ENCODE measurements at regions not wholly inside any gene's neighbourhood (a gene's known extent, or its start where the extent isn't known, plus 50 kb on each side); places are given as distances from the start of the nearest gene placed in this dataset.
"Not testable (repeated sequence)": the region's sequence is repeated elsewhere in the genome, so short reads cannot be mapped to it uniquely, and the experiment has no call there.

DNA sequence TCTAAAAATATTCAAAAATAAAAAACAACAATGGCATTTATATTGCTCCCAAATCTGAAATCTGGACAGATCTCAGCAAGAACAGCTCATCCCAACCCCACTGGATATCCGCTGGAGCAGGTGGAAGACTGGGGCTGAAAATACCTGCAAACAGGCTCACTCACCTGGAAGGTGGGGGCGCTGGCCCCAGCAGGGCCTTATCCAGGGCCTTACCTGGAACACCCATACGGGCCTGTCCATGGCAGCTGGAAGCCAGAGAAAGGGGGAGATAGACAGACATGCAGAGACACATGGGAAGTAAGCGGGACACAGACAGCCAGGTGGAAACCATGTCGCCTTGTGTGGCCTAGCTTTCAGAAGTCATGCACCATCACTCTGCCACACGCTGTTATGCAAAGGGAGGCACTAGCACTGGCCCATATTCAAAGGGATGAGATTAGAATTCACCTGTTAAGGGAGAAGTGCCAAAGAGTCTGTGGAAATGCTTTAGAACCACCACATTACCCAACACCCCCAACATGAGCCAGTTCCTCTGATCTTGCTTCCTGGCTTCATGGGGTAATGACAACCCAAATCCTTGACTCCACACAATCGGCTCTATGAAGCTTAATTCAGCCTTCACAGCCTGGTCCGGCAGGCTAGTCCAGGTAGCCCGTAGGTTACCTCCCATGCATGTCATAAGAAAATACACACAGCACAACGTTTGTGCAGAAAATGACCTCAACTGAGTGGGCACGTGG lies 99.0 kb upstream of the CDYL start:
- DNase-seq (ENCODE audit: low read depth, low spot score): no peak

DNA sequence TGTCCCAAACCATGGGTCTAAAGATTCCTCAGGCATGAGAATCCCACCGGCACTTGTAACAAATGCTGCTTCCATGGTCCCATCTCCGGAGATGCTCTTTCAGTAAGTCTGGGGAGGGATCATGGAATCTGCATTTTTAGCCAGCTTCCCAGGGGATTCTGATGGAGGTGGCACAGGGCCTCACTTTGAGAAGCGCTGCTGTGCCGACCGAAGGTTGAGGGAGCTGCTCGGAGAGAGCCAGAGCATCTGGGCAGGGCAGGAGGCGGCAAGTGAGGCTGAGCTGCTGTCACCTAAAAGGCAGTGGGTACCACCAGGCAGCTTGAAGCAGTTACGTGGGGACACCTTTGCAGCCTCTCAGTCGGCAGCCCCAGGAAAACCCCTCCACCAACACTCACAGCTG lies 100.2 kb upstream of the CDYL start:
- DNase-seq (ENCODE audit: low read depth, low spot score): no peak

DNA sequence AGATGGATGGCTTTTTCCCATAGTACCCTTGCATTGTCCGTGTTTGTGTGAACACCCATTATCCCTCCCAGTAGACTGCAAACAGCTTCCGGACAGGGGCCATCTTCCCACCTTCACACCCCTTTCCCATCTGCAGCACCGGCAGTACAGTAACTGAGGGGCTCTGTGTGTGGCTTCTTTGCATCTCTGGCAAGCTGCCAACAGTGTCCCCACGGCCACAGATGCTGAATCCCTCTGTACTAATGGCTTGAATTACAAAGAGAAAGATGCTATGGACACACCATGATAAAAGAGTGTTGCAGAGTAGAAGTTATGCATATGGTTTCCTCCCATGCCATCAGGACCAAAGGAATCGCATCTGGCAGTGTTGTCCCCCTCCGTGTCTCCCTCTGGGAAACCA lies 101.1 kb upstream of the CDYL start:
- DNase-seq (ENCODE audit: low read depth, low spot score): no peak

DNA sequence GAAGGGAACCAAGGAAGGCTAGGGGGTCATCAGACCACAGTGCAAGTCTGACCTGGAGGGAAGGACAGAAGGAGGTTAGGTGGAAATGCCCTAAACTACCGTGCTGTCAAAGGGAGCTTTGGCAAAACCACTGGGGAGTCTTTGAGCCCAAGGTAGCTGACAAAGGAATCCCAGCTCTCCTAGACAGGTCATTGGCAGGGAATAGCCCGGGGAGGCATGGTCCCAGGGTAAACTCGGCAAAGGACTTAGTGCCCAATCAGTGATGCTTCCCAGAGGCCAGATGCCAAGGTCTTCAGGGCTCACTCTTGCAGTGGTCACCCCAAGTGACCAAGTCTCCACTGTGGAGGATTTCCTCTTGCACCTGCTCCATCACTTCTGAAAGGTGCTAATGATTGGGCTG lies 102.3 kb upstream of the CDYL start:
- DNase-seq (ENCODE audit: low read depth, low spot score): no peak

DNA sequence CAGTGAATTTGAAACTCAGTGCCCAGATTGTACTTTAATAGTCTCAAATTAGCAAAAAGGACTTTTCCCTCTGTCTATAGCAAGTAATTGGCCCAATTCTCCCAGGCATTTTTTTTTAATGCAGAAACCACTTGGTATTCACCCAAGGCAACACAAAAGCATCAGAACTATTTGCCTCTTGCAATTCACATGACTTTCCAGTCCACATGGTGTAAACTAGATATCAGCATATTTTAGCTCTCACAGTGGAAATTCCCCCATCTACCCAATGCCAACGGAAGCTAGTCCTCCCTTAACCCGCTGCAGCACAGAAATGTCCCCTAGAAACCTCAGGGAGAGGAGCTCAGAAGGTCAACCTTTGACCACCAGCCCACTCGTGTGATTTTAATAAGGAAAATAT lies 103.4 kb upstream of the CDYL start:
- DNase-seq (ENCODE audit: low read depth, low spot score): no peak

DNA sequence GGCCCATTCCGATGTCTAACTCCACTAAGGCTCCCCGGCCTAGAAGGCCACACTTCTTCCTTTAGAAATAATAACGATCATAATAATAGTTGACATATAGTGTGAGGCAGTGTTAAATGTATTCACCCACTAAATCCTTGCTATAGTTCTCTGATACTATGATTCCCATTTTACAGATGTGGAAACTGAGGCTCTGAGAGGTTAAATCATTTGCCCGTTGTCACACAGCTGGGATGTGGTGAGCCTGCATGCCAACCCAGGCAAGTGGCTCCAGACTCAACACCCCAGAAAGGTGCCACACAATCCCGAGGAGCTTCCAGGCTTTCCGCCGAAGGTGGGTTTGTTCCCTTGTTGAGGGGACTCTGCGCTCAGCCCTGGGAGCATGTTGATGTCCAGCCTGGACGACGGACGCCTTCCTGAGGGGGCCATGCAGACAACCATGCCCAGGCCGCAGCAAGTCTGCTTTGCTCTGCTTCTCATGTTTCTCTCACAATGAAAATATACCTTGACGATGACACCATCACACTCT lies 104.6 kb upstream of the CDYL start:
- DNase-seq (ENCODE audit: low read depth, low spot score): no peak

DNA sequence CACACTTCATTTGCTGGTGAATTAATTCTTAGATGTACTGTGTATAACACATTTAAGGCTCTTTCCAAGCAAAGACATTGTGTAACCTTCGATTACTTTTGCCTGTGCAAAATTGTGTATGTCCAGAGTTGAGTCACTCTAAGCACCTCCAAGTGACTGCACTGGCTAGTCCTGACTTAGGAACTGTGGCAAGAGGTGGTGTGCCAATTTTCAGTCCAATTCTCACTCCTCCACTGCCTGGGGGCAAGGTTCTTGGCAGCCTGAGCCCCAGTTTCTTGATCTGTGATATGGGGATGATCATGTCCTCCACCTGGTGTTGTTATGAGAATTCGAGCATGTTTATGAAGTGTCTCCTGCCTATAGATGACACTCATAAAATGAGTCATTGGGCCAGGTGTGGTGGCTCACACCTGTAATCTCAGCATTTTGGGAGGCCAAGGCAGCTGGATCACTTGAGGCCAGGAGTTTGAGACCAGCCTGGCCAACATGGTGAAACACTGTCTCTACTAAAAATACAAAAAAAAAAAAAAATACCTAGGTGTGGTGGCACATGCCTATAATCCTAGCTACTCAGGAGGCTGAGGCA lies 105.3 kb upstream of the CDYL start:
- no peak for DNase-seq (ENCODE audit: low read depth, low spot score)

DNA sequence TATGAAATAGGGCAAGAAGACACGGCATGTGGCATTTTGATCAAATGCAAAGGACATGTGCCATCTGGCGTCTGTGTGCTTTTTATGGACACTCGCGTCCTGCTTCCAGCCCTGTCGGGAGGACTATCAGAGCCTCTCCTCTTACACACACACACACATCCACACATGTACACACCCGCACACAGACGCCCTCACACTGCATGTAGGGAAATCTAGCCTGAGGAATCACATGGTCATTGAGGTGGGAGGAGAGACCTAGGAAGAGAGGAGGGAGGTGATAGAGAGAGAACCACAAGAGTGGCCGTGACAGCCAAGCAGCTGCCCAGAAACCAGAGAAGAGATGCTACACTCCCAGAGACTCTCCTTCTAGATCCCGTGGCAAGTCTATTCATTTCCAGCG lies 105.9 kb upstream of the CDYL start:
- no peak for DNase-seq (ENCODE audit: low read depth, low spot score)

DNA sequence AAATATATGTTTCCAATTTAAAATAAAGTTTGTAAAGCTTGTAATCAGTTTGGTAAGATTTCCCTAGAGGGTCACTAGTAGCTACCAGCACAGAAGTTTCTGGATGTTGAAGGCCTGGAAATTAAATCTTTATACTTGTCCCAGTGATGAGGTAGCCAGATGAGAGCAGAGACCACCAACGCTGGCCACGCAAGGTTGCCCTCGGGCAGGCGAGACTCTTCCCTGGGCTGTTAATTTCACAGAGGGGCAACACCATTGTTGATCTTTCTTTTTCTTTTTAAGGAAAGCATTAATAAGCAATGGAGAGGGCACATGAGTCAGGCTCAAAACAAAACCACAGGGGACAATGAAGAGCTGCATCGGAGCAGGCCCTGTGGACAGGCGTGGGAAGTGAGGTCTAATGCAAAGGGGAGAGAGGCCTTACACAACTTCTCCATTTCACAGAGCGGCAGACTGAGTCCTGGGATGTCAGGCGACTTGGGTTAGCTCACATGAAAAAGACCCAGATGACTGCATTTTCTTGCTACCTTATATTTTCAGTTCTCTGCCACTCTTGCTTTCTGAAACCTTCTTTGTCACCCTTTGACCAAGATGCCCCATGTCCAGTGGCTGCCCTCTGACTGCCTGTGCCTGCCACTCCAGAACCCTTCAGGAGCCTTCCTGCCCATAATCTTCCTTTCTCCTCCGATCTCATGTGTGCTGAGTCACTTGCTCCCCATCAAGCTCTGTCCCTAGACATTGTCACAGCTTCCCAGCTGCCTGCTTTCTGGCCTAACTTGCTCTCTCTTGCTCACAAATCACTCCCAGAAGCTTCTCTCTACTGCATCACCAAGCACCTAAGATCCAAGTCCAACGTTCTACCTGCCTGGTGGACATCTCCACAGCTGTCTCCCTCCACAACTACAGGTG lies 107.7 kb upstream of the CDYL start:
- peak; percentile 23 for DNase-seq (ENCODE audit: low read depth, low spot score)

DNA sequence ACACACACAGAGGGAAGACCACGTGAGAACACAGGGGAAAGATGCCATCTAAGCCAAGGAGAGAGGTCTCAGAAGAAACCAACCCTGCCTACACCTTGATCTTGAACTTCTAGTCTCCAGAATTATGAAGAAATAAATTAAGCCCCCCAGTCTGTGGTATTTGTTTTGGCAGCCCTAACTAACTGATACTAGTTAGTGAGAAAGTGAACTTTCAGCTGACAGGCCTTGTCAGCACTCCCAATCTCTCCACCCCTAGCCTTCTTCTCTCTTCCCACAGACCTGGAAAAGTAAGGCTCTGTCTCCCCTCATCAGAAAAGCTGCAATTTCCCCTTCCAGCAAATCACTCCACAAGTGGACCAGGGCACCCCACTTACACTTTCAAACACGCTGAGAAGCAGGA lies 108.6 kb upstream of the CDYL start:
- no peak for DNase-seq (ENCODE audit: low read depth, low spot score)

DNA sequence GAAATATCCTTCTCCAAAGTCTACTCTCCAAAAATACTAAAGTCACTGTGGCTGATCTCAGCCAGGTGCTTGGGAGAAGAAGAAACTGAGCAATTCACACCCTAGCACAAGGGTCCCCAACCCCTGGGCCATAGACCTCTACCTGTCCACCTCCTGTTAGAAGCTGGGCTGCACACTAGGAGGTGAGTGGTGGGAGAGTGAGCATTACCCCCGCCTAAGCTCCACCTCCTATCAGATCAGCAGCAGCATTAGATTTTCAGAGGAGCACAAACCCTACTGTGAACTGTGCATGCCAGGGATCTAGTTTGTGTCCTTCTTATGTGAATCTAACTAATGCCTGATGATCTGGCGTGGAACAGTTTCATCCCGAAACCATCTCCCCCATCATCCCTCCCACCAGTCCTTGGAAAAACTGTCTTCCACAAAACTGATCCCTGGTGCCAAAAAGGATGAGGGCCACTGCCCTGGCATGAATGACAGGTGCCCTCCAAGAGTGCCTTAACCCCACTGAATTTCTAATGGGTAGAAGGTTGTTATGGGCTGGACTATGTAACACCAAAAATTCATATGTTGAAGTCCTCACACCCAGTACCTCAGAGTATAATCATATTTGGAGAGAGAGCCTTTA lies 109.2 kb upstream of the CDYL start:
- no peak for DNase-seq (ENCODE audit: low read depth, low spot score)

DNA sequence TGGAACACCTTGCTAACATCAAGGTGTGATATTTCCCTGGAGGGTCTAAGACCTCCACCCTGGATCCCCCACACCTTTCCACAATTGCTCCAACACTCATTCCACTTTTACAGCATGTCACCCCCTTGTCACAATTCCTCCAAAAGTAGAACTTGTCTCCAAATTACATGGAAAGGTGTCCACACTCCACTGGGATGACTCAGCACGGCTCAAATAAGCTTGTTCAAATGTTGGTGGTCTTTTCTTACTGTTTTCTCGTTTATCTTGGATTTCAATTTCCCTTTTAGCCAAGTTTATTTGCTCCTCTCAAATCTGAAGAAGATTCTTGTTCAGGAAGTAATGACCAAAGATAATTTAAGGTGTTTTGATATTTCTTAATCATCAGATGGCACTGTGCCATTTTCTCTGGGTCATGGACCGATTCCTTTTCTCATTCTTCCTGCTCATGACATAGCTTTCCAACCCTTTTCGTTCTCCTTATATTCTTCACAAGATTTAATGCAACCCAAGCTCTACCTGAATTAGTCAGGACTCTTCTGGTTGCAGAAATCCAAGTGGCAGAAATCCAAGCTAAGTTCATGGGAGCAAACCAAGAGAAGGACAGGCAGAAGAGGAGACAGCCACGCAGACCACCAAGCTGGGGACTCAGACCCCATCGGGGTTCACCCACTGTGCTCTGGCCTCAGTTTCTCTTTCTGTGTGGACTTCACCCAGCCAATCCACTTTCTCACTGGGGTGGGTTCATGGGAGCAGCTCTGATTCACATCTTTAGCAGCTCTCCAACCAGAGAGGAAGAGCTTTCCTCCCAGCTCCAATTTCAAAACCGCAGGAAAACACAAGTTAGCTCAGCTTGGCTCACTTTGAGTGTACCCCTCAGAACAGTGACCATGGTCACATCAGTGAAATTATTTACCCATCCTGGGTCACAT lies 110.5 kb upstream of the CDYL start:
- no peak for DNase-seq (ENCODE audit: low read depth, low spot score)

DNA sequence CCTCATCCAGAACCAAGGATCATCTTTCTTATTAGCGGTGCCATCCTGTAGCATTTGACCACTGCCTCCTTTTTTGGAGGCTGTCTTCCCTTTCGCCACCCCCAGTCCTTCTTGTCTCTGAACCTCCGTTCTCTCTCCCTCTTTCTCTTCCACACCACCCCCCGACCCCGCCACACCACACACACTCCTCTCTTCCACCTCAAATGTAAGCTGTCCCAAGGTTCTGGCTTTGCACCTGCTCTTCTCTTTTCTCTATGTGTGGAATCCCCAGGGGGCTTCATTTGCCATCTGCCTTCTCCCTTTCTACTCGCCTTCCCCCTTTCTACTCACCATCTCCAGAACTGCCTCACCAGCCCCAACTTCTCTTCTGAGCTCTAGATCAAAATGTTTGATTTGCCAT lies 111.3 kb upstream of the CDYL start:
- no peak for DNase-seq (ENCODE audit: low read depth, low spot score)

DNA sequence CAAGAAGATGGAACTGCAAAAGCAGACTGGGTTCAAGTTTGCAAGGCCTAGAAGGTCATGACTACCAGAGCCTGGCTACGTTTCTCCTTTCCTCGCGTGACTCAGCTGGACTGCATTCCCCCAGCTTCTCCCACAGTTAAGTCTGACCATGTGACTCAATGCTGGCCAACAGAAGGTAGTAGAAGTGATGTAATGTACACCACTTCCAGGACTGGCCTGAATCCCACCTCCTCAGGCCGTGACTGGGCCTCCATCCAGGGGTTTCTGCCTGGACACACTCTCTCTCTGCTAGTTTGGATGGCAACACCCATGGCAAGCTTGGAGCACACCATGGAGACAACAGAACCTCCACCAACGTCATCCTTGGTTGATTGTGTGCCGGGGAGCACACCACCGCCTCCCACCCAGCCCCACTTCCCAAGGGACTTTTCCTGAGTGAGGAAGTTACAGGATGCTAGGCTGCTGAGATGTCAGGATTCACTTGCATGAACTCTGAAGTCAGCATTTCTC lies 112.0 kb upstream of the CDYL start:
- DNase-seq (ENCODE audit: low read depth, low spot score): no peak

DNA sequence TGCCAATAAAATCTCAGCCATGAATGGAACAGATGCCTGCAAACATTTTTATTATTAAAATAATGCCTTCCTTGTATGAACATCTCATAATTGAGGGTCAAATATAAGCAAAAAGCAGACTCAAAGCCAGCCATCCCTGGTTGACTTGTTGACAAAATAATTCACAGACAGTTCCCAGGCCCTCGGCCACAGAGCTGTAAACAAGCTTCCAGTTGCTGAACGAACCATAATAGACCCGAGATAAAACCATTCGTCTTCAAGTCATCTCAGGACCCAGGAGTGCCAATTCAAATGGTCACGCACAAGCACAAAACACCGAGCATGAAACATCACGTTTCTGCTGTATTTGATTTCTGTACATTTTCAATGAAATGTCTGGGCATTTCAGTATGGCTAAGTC lies 113.3 kb upstream of the CDYL start:
- no peak for DNase-seq (ENCODE audit: low read depth, low spot score)

DNA sequence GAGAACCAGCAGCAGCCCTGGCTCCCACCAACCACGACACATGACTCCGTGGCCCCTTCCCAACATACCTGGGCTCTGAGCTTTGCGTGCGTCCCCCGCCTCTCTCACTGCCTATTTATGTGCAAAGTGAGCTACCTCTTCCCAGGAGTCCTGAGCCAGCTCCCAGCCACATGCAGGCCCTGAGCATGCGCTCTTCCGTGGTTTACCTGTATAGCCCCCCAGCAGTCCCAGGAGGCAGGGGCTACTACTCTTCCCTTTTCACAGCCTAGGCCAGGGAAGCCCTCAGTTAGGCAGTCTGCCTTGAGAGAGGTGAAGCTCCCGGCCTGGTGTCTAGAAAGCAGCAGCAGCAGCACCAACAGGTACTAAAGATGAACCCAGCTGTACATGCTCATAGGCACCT lies 114.8 kb upstream of the CDYL start:
- DNase-seq (ENCODE audit: low read depth, low spot score): no peak

DNA sequence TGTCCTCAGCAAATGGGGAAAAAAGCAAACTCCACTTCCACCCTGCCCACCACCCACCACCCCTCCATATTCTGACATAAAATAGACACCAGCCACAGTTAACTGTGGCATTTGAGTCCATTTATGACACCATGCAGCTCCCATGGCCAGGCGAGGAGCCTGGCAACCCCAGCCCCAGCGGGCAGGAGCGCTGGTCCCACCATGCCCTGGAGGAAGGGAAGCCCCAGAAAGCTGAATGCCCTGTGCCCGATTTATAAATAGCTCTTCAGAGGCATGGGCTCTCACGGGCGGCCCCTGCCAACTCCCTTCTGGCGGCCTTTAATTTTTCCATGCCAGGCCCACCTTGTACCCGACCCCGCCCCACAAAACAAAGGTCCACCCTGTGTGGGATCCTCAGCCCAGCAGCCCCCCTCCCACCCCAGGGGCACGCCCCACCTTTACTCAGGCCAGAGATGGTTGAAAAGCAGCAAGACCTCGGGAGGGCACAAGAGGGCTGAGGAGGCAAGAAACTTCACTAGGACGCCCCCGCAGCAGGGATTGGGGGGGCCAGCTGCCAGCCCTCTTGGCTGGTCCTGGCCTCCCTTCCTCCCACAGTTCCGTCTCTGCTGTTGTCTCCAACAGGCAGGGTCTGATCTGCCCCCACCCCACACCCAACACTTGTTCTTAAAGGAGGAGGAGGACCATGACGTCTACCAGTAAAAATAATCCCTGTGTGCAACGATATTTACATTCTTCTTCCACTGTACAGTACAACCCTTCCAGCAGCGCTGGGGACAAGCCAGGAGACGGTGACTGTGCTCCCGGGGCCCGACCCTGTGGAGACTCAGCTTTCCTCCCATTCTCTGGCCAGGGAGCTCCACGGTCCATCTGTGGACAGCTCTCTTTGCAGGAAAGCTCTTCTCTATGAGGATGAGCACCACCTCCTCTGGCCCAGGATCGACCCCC lies 115.6 kb upstream of the CDYL start:
- no peak for DNase-seq (ENCODE audit: low read depth, low spot score)

DNA sequence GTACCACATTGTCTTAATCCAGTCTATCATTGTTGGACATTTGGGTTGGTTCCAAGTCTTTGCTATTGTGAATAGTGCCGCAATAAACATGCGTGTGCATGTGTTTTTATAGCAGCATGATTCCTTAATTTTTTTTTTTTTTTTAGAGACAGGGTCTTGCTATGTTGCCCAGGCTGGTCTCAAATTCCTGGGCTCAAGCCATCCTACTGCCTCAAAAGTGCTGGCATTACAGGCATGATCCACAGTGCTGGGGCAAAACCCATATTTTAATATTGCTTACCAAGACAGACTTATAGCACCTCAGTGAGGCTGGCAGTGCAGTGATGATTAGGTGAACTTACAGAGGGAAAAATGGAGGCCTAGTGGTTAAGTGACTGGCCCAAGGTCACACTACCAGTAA lies 116.5 kb upstream of the CDYL start:
- DNase-seq (ENCODE audit: low read depth, low spot score): not testable (repeated sequence)

DNA sequence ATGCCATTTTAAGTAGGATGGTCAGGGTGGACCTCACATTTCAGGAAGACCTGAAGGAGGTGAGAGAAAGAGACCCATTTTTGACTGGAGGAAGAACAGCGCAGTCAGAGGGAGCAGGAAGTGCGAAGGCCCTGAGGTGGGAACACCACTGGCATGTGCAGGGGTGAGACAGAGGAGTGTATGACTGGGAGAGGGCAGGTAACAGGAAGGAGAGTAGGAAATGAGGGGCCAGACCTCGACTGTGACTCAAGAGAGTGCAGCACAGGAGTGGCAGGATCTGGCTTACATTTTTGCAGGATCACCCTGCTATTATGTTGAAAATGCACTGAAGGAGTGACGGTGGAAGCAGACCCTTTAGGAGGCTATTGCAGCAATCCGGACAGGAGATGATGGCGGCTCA lies 117.7 kb upstream of the CDYL start:
- DNase-seq (ENCODE audit: low read depth, low spot score): no peak

DNA sequence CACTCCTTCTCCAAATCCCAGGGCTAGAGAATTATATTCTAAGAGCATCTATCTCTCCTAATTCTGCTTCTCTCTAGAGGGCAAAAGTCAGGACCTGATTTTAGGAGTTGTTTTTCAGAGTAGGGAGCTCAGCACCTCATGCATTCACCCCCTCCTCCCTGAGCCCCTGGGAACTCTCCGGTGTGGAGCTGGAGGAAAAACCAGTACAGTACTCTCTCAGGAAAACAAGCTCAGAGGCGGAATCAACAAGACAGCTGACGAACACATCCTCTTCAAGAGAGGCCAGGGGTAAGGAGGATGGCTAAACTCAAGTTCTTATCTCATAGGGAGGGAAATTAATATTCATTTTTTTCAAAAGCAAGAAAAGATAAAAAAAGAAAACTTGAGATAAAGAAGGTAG lies 120.1 kb upstream of the CDYL start:
- DNase-seq (ENCODE audit: low read depth, low spot score): no peak

Data from smooth muscle cell of the brain vasculature (primary cell).